Stimulated activated CD4-positive, alpha-beta T cell treated with anti-CD3 and anti-CD28 coated beads, Interleukin-15, amount 100 ng/mL, for 1 hour (primary cell): ENCODE measurements at regions not wholly inside any gene's neighbourhood (a gene's known extent, or its start where the extent isn't known, plus 50 kb on each side); places are given as distances from the start of the nearest gene placed in this dataset.

Experiments
- DNase-seq, 2 donors: peaks; one replicate each; pipeline ENCODE4 v3.0.0-alpha.2; 2020; ENCODE audit warnings: low read depth in 1 of 2, low spot score in 1 of 2

DNA sequence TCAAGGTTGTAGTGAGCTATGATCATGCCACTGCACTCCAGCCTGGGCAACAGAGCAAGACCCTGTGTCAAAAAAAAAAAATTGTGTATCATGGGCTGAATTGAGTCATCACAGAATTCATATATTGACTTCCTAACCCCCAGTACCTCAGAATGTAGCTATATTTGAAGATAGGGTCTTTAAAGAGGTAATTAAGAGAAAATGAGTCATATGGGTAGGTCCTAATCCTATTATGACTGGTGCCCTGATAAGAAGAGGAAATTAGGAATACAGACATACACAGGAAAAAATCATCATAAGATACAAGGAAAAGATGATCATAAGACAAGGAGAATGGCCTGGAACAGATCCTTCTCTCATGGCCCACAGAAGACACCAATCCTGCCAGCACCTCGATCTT lies 466.4 kb upstream of the ACVR2A start:
- no peak for DNase-seq

DNA sequence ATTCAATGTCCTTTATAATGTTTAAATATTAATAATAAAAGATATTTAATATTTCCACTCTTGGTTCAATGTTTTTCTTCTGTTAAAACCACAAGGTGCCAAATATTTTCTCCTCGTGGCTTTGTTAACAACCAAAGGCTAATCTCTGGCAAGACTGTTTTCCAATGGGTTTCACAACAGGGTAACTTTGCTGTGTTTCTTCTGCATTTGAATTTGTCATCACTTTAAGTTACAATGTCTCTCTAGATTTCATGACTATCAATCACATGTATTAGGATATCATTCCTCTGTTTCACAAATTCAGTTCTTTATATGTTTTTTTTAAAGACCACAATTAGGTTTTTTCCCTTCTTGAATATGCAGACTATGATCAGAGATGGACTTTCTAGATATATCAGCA lies 469.8 kb upstream of the ACVR2A start:
- DNase-seq, result no peak

DNA sequence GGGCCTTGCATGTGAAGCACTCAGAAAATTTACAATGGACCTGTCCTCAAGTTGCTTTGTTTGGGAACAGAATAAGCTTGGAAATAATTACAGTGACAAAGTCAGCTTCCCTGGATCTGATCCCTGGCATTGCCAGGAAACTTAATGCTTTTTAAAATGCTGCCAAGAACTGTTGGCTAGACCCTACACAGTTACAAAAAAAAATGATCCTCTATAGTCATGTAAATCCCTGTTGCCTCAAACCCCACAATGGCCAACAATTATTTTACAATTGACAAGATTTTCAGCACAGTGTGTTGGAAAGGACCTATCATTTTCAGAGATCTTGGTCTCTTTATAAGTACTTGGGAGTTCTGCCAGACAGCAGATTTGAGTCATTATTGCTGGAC lies 470.4 kb upstream of the ACVR2A start:
- no peak for DNase-seq

DNA sequence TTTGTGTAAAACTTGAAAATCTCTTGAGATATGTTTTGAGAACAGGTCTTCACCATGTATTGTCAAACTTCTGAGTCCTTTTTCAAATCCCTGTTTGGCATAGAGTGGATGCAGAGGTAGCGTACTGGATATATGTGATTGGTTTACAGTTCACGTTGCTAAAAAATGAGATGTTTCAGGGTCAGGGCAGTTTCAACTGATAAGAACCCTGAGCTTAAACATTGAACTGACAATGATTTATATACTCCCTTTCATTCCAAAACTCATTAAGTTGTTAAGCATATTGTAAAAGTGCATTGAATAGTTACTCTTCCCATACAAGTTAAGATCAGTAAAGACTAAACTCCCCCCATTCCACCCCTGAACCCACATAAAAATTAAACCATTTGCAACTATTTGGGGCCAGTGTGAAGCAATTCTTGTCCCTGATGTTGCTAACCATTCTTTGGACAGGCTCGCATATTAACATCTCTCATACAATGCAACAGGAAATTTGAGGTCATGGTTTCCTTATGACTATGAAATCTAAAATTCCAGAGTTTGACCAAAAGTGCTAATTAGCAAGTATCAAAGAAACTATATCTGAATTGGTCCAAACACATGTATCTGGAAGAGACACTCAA lies 470.9 kb upstream of the ACVR2A start:
- no peak for DNase-seq

DNA sequence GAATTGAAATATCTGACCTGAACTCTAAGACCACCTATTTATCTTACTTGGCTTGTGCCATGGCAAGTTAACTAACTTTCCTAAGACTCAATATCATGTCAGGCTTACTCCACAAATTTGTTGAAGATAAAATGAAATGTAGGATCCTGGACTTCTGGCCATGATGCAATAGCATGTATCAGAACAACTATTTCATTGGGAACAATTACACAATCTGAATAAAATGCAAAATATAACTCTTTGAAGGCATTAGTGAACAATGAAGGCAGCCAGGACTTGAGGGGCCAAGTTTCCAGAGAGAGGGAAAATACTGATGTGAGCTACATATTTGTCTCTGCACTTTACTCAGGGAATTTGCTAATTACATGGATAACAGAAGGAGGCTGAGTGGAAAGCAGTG lies 476.5 kb upstream of the ACVR2A start:
- DNase-seq, result no peak

DNA sequence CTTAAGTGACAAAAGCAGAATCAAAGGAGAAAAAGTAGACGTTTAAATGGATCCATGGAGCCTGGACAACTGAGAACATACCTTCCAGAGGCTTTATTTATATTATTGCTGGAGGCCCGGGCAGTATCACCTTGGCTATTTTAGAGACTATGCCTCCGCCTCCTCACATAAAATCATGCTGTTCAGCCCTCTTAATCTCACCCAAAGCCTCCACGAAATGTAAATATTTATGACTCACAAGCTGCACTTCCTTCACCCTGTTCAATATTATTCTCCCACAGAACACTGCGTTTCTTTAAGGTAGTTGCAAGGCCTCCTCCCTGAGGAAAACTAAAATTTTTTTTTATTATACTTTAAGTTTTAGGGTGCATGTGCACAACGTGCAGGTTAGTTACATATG lies 478.6 kb upstream of the ACVR2A start:
- no peak for DNase-seq

DNA sequence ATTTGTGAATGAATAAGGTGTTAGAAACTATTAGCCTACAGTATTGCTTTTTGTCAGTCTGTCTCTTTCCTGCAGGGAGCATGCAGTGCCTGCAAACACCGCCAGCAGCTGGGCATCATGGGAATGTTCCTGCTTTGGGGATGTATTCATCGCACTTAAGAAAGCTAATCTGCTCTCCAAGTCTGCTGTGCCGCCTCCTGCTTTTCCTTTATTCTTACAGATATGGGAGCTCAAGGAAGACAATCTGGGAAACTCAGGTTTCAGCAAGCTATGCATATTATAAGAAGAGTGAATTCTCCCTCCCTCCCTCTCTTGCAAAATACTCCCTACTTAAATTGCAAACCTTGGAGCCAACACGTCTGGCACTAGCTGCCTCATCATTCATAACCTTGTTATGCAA lies 479.2 kb upstream of the ACVR2A start:
- DNase-seq, result no peak

DNA sequence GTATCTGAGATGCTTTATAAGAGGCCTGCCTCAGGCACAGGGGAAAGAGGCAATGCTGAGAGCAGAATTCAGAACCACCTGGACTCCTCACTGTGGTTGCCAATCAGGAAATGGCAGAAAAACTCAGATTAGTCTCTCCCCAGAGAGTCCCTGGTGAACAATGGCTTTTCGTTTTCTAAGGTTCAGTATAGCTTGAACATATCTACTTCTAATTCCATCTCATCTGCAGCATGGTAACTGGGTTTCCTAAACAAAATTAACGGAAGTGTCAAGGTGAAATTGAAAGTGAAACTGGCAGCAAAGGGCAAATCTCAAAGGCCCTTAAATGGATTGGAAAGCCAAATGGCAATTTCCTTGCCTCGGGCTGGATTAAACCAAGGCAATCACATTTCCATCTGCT lies 480.2 kb upstream of the ACVR2A start:
- DNase-seq, result no peak

DNA sequence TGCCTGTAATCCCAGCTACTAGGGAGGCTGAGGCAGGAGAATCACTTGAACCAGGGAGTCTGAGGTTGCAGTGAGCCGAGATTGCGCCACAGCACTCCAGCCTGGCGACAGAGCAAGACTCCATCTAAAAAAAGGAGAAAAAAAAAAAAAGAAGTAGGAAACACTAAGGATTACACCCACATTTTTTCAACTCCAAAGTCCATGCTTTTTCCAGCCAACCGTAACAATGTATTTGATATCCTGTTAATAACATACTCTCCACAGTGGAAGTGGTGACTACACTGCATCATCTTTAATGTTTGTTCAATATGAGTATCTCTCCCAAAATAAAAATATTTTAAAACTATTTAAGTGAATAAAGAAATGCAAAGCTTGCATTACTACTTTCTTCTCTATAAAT lies 481.6 kb upstream of the ACVR2A start:
- DNase-seq, result no peak

DNA sequence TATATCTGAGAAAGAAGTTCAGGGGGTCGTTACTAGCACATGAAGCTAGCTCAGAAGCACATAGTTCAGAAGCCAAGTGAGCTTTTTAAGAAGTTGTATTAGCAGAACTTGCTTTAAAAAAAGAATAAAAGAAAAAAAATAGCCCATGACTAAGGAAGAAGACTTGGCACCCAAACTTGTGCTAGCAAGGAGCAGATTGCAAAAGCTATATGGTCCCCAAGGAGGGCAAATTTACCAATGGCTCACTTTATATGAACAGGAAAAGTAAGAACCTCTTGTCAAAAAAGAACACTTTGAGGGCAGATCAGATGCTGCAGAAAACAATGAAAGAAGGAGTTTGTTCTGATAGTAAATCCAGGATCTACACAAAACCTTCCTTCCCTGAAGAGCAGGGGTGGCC lies 486.5 kb upstream of the ACVR2A start:
- DNase-seq, result no peak

DNA sequence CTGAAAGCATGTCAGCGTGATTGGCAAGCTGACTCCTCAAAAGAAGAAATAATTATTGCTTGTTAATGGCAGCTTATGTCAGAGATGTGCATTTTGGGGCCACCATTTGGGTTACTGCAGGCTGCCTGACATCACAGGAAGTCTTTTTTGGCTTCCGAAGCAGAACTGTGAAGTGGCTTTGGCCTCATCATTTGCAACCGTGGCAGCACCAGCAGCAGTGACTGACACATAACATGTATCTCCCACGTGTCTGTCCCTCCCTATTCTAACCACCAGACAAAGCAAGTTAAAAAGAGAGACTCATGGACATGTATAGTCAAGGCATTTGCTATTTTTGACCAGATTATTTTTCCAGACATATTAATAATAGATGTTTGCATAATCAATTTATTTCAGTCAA lies 488.7 kb upstream of the ACVR2A start:
- DNase-seq, result no peak

DNA sequence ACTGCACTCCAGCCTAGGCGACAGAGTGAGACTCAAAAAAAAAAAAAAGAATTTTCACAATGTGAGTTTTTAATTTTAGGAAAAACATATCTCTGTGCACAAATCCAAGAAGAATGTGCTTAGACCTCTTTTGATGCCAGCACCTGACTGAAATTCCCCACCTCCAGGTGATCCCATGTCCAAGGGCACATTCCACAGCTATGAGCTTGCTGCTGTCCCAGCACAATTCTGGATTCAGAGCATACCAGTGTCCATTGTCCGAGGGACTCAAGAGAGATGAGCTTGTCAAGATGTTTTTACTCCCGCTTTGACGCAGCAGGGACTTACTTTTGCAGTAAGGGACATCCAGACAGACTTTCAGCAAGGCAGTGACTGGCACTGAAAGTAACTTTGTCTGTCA lies 489.1 kb upstream of the ACVR2A start:
- DNase-seq, result no peak

DNA sequence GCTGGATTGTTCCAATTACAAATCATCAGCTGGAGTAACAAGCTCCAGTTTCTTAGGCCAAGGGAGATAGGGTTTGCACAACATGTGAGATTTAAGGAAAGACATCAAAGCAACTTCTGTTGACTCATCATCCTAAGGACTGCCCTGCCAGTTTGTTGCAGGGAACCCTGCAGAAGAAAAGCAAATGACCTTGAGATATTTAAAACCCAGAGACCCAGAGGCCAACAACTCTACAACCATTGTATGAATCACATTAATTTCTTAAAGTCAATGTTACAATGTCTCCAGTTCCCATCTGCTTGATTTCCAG lies 491.8 kb upstream of the ACVR2A start:
- no peak for DNase-seq

DNA sequence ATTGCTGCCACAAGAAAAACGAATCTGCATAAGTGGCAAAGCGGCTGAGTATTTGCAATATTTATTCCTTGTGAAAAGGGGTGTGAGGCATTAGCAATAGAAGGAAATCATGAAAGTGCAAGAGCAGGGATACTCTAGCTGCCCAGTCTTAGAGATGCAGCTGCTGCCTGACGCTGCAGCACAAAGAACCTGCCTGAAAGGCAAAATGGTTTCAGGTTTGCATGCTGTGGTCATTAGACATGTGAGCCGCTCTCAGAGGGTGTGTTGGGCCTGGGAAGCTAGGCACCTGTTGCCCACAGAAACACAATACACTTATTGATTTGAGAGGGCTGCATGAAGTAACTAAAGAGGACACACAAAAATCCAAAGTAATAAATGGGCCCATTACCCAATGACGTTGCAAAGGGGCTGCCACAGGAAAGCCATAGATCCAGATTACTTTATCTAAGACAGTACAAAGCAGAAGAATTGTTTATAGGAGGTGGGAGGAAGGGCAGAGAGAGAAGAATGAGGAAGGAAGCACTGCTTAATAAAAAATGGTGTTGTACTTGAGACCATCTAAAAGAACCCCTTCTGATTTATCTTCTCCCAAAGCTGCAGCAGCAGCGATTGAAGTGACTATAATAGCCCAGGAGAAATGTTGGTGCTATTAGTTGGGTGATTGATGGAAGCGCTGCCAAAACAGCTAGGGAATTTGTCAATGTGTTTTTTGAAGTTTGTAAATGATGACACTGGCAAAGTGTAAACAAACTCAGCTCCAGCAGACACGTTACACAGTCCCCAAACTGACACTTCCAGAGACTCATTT lies 492.4 kb upstream of the ACVR2A start:
- DNase-seq, result no peak

DNA sequence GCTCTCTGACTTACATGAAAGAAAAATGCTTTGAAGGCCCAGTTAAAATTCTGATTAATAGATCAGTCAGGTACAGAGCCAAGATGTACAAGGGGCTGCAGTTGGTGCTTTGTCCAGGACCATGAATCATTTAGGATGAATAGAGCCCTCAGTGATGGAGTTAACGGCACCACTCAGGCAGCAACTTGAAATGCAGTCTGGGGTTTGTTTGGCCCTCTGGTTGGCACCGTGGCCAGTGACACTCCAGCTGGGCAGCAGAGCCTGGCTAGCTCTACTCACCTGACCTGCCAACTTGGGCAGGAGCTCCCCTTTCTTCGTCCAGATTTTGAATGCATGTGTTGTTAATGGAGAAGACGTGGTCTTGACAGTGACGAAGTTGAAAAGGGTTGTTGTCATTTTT lies 493.0 kb upstream of the ACVR2A start:
- no peak for DNase-seq

DNA sequence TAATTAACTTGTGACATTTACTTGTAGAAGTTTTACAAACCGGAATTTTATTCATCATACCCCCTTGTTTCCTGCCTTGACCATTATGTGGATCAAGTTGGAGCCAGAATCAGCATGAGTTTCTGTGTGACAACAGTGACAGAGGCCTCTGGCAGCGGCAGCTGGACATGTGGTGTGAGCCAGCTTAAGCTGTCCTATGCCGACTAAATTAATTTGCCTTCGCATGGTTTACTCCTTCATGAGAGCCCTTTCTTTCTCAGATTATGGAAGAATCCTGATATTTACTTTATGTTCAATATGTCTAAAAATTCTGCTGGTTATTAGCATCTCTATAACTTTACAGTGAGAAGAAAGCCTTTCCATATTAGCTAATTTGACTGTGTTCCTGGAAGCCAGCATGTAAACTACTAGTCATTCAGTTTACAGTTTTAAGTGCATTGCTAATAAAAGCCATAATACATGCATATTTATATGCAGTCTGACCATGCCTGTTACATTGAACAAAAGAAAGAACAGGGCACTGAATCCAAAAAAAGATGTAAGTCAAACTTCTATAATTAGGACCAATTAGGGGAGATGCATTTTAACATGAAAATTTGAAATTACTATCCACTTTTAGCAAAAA lies 495.8 kb upstream of the ACVR2A start:
- no peak for DNase-seq

DNA sequence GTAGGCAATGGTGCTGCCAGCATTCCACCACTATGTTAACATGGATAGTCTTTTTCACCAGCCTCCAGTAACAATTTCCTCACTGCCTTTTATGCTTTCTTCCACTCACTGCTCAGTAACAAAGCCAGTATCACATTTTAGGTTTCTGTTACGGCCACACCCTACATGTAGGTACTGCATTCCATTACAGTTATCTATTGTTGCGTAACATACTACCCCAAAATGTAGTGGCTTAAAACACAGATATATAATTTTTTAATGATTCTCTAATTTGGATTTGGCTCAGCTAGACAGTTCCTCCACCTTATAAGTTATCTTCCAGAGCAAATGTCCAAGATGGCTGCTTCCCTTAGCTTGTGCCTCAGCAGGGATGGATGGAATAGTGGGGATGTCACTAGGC lies 498.7 kb upstream of the ACVR2A start:
- DNase-seq, result no peak

DNA sequence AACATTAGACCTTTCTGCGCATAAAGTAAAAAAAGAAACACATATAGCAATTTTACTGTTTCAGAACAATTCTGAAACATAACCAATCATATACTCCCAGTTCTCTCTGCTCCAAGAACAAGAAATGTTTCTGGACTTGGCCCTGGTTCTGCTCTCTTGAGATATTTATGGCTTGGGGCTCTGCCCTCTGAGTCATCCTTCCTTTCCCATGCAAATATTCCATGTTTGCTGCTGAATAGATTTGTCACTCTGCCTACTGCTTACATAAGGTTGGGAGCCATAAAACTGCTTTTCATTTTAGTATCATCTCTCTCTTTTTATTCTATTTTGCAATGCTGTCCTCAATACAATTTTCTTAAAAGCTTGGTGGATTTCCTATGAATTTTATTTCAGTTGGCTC lies 499.6 kb upstream of the ACVR2A start:
- DNase-seq, result no peak

DNA sequence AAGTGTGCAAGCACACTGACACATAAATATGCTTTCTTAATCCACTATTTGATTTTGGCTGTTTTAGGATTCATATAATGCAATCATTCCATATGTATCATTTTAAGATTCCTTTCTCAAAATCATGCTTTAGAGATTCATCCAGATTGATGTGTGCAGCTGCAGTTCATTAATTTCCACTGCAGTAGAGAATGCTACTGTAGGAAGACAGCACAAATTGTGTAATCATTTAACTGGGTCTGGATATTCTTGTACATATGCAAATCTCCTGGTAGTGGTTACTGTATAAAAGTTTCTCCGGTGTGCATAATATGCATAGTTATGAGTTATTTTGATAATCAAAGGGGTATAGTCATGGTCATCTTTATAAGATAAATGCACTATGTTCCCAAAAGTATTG lies 502.5 kb upstream of the ACVR2A start:
- no peak for DNase-seq

DNA sequence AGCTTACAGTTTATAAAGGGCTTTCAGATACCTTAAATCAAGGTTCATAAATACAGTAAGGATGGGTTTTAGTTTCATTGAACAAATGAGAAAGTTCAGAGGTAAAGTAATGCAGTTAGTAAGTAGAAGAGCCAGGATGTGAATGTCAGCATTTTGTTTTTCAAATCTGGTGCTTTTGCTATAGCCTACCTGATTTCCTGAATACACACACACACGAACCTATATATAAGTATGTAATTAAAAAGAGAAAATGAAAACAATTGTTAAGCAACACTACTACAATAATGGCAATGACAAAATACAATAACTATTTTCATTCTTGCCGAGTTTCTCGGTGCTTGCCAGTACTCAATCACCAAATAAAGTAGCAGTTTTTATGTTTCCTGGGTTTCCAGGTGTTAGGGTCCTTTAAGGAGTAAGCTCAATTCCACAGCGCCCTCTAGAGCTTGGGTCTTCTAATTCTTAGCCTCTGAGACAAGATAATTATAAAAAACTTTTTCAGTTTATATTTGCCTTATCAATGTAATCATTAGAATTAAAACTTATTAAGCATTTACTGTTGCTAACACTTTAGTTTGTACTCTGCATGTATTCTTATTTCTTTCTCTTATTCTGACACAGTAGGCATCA lies 512.9 kb upstream of the ACVR2A start:
- no peak for DNase-seq

DNA sequence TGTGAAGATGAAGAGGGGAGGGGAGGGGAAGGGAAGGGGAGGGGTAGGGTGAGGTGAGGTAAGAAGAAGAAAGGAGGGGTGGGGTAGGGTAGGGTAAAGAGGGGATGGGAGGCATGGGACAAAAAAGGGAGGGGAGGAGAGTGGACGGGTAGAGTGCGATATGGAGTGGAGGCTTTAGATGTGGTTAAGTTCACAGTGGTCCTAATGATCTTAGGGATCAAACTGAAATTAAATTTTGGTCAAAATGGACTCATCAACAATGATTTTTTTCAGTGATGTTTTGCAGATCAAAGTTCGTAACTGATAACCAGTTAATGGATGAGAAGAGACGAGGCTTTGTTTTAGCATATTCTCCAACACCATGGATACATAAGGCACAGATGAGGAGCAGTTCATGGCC lies 513.9 kb upstream of the ACVR2A start:
- DNase-seq, result no peak

DNA sequence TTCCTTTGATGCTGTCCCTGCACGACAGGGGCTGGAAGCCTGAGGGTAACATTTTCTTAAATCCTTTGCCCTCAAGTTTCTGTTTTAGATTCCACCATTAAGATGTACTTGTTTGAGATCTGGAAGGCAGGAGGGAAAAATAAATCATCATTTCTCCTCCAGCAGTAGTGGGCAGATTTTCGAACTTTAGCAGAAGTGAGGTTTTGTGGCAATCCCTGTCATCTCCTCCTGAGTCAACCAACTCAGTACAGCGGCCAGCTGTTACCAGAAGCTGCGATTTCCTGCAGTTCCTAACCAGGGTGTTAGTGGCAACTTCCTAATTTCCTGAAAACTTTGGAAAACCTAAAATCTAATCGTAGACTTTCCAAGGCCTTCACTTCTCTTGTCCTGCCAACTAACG lies 517.2 kb upstream of the ACVR2A start:
- no peak for DNase-seq
